DMS53 (cell line): ENCODE measurements at regions not wholly inside any gene's neighbourhood (a gene's known extent, or its start where the extent isn't known, plus 50 kb on each side); places are given as distances from the start of the nearest gene placed in this dataset.
"Not testable (repeated sequence)": the region's sequence is repeated elsewhere in the genome, so short reads cannot be mapped to it uniquely, and the experiment has no call there.

Experiments used
- DNase-seq: peaks from one replicate; lab custom pipeline; 2025; lab: John Stamatoyannopoulos, UW

- DNase-seq = no peak
Measured at GRCh38 chr22:44650806-44651205, 51.2 kb upstream of the PRR5 start.

- no peak for DNase-seq
Measured at GRCh38 chr22:44648821-44649565, 53.0 kb upstream of the PRR5 start.

GRCh38 chr22:44648085-44648820 is 53.8 kb upstream of the PRR5 start:
- no peak for DNase-seq

- no peak for DNase-seq
Measured at GRCh38 chr22:44647141-44647540, 54.9 kb upstream of the PRR5 start.

- DNase-seq = no peak
Measured at GRCh38 chr22:44646668-44647067, 55.3 kb upstream of the PRR5 start.

GRCh38 chr22:44646141-44646540 is 55.9 kb upstream of the PRR5 start:
- no peak for DNase-seq

GRCh38 chr22:44645531-44645930 is 56.5 kb upstream of the PRR5 start:
- DNase-seq = no peak

GRCh38 chr22:44645083-44645482 is 56.9 kb upstream of the PRR5 start:
- DNase-seq = peak; percentile 60

GRCh38 chr22:44643526-44644101 is 58.4 kb upstream of the PRR5 start:
- not testable (repeated sequence) for DNase-seq

- DNase-seq = no peak
Measured at GRCh38 chr22:44642096-44642644, 59.8 kb upstream of the PRR5 start.

GRCh38 chr22:44640618-44641155 is 61.3 kb upstream of the PRR5 start:
- no peak for DNase-seq

- DNase-seq = no peak
Measured at GRCh38 chr22:44639891-44640617, 62.0 kb upstream of the PRR5 start.

- no peak for DNase-seq
Measured at GRCh38 chr22:44638971-44639760, 62.8 kb upstream of the PRR5 start.

GRCh38 chr22:44636502-44637206 is 65.3 kb upstream of the PRR5 start:
- DNase-seq = not testable (repeated sequence)

- not testable (repeated sequence) for DNase-seq
Measured at GRCh38 chr22:44635567-44635966, 66.4 kb upstream of the PRR5 start.

- DNase-seq = no peak
Measured at GRCh38 chr22:44634426-44635321, 67.3 kb upstream of the PRR5 start.

- DNase-seq = no peak
Measured at GRCh38 chr22:44633647-44634046, 68.4 kb upstream of the PRR5 start.

- no peak for DNase-seq
Measured at GRCh38 chr22:44632541-44633396, 69.2 kb upstream of the PRR5 start.
